ENCODE measurements at regions not wholly inside any gene's neighbourhood (a gene's known extent, or its start where the extent isn't known, plus 50 kb on each side); places are given as distances from the start of the nearest gene placed in this dataset.

DNA sequence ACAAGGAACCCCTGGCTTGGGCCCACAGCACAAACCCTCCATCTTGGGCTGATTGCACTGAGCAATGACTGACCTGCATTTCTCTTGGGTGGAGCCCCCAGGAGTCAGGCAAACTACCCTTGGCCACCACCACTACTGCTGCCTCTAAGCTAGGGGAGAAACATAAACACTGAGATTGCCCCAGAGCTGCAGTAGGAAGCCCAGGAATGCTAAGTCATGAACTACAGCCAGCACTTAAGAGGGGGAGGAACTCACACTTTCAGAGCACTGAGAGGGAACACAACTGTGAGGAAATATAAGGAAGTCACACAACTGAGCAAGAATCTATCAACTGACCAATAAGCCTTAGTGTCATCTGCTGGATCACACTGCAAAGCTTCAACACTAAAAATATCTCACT is 111.6 kb upstream of the PPP3CA start:
- Histone ChIP-seq H3K4me3 (ENCODE audit: low read length) (no peak overlapping the region), H3K36me3 (ENCODE audit: insufficient read depth, low read length) (no peaks in the 10 kb centered on the region), H3K27ac (ENCODE audit: low read depth in 1 of 2, low read length in 2 of 2) (no peak overlapping the region), H3K27me3 (ENCODE audit: control insufficient read depth in 1 of 2, insufficient read depth in 2 of 2, low read length in 2 of 2) (peaks cover 0 to 3% of the 10 kb centered on the region in 2 experiments), H3K9me3 (ENCODE audit: control insufficient read depth in 1 of 2, insufficient read depth in 1 of 2, low read length in 2 of 2) (peaks cover 4 to 11% of the 10 kb centered on the region in 2 experiments), H3K4me1 (ENCODE audit: insufficient read depth, low read length) (no peaks in the 10 kb centered on the region)
- Mint-ChIP-seq H3K27ac (no peak overlapping the region), H3K4me1 (ENCODE audit: low read depth) (no peaks in the 10 kb centered on the region), H3K9me3 (peaks cover 2% of the 10 kb centered on the region), H3K27me3 (peaks cover 27% of the 10 kb centered on the region), H3K36me3 (ENCODE audit: low read depth) (no peaks in the 10 kb centered on the region), H3K4me3 (no peak overlapping the region)
- ATAC-seq (ENCODE audit: poor library complexity) = no peak
- no peak for TF ChIP-seq CTCF (IDR thresholded peaks at IDR 0.05)
- ChIA-PET CTCF (no interaction called here), POLR2A (no interaction called here)
- intact Hi-C loops (cut with DNase I, micrococcal nuclease) = no loop called here
- no peak for DNase-seq

DNA sequence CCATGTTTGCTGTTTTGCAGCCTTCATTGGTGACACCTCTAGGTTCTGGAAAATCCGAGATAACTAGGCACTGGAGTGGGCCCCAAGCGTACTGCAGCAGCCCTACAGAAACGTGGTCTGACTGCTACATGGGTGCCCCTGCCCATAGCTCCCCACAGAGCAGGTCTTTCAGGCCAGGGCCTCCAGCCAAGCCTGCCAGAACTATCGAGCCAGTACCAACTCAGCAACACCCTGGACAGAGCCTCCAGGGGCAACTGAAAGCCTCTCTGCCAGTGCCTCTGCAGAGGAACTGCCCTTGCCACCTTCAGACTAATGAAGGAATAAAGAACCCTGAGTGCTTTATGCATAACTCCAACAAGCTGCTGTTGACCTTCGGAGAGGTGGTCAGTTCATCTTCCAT is 111.1 kb upstream of the PPP3CA start:
- Histone ChIP-seq H3K4me1 (ENCODE audit: insufficient read depth, low read length) (no peaks in the 10 kb centered on the region), H3K4me3 (ENCODE audit: low read length) (no peak overlapping the region), H3K9me3 (ENCODE audit: control insufficient read depth in 1 of 2, insufficient read depth in 1 of 2, low read length in 2 of 2) (peaks cover 4 to 11% of the 10 kb centered on the region in 2 experiments), H3K36me3 (ENCODE audit: insufficient read depth, low read length) (no peaks in the 10 kb centered on the region), H3K27me3 (ENCODE audit: control insufficient read depth in 1 of 2, insufficient read depth in 2 of 2, low read length in 2 of 2) (peaks cover 0 to 3% of the 10 kb centered on the region in 2 experiments), H3K27ac (ENCODE audit: low read depth in 1 of 2, low read length in 2 of 2) (no peak overlapping the region)
- Mint-ChIP-seq H3K27me3 (peaks cover 27% of the 10 kb centered on the region), H3K27ac (no peak overlapping the region), H3K36me3 (ENCODE audit: low read depth) (no peaks in the 10 kb centered on the region), H3K4me3 (no peak overlapping the region), H3K9me3 (peaks cover 2% of the 10 kb centered on the region), H3K4me1 (ENCODE audit: low read depth) (no peaks in the 10 kb centered on the region)
- intact Hi-C loops (cut with DNase I, micrococcal nuclease) = no loop called here
- TF ChIP-seq CTCF (IDR thresholded peaks at IDR 0.05) = no peak
- ChIA-PET POLR2A (no interaction called here), CTCF (no interaction called here)
- ATAC-seq (ENCODE audit: poor library complexity) = no peak
- no peak for DNase-seq

- Mint-ChIP-seq H3K27me3 (peaks cover 19% of the 10 kb centered on the region), H3K27ac (no peak overlapping the region), H3K36me3 (ENCODE audit: low read depth) (no peaks in the 10 kb centered on the region), H3K4me1 (ENCODE audit: low read depth) (no peaks in the 10 kb centered on the region), H3K4me3 (no peak overlapping the region), H3K9me3 (no peaks in the 10 kb centered on the region)
- no peak overlapping the region for H3K4me3 ChIP-seq (ENCODE audit: low read length)
- no peaks in the 10 kb centered on the region for H3K27me3 ChIP-seq (ENCODE audit: control insufficient read depth in 1 of 2, insufficient read depth in 2 of 2, low read length in 2 of 2)
- DNase-seq = no peak
- H3K36me3 ChIP-seq (ENCODE audit: insufficient read depth, low read length) = no peaks in the 10 kb centered on the region
- POLR2A ChIA-PET = no interaction called here
- intact Hi-C loops (cut with DNase I, micrococcal nuclease) = no loop called here
- H3K9me3 ChIP-seq (ENCODE audit: control insufficient read depth in 1 of 2, insufficient read depth in 1 of 2, low read length in 2 of 2) = no peaks in the 10 kb centered on the region
- no peak overlapping the region for H3K27ac ChIP-seq (ENCODE audit: low read depth in 1 of 2, low read length in 2 of 2)
- no peak for TF ChIP-seq CTCF (IDR thresholded peaks at IDR 0.05)
- ATAC-seq (ENCODE audit: poor library complexity) = no peak
- CTCF ChIA-PET = no interaction called here
- no peaks in the 10 kb centered on the region for H3K4me1 ChIP-seq (ENCODE audit: insufficient read depth, low read length)
Observed at GRCh38 chr4:101451086-101451485, 103.8 kb upstream of the PPP3CA start.

Data from CD4-positive, alpha-beta T cell (primary cell).